Stimulated activated CD4-positive, alpha-beta T cell treated with anti-CD3 and anti-CD28 coated beads, TNF-alpha, amount 100 ng/mL, for 48 hours (primary cell): ENCODE measurements at regions not wholly inside any gene's neighbourhood (a gene's known extent, or its start where the extent isn't known, plus 50 kb on each side); places are given as distances from the start of the nearest gene placed in this dataset.
"Not testable (repeated sequence)": the region's sequence is repeated elsewhere in the genome, so short reads cannot be mapped to it uniquely, and the experiment has no call there.

Experiments
- DNase-seq, 3 donors: peaks; one replicate each; pipeline ENCODE4 v3.0.0-alpha.2; 2020; ENCODE audit warnings: low read depth in 3 of 3

DNA sequence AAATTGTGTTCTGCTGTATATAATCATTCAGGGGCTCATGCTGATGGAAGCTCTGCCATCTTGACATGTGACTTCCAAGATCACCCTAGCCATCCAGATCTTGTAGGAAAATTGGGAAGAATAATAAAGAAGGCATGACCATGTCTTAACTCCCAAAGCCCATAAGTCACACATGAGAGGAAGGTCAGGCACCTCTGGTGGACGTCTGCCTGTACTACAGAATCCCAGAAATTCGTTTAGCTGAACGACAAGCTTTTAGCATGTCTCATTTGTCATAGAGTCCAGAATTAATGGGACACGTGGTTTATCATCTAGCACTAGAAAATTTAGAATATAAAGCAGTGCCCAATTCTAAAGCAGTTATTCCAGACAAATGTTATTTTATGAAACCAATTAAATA, 212.7 kb downstream of the CENPC start:
- no peak for DNase-seq

DNA sequence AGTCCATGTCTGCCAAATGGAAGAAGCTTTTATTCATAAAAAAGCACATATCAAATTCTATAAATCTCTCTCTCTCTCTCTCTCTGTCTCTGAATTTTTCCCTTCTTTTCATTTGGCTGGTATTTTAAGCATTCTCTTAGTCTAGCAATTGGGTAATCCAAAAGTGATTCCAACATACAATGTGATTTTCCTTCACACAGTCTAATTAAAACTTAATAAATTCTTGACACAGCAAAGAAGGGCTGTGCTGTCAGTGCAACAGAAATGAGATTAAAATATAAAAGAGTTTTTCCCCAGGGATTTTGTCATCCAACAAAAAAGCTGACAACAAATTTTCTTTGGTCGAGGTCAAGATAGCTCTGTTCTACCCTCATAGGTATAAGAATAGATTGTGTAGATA, 216.9 kb downstream of the CENPC start:
- DNase-seq = no peak

GRCh38 chr4:67328018-67328278, 217.4 kb downstream of the CENPC start:
- no peak for DNase-seq

DNA sequence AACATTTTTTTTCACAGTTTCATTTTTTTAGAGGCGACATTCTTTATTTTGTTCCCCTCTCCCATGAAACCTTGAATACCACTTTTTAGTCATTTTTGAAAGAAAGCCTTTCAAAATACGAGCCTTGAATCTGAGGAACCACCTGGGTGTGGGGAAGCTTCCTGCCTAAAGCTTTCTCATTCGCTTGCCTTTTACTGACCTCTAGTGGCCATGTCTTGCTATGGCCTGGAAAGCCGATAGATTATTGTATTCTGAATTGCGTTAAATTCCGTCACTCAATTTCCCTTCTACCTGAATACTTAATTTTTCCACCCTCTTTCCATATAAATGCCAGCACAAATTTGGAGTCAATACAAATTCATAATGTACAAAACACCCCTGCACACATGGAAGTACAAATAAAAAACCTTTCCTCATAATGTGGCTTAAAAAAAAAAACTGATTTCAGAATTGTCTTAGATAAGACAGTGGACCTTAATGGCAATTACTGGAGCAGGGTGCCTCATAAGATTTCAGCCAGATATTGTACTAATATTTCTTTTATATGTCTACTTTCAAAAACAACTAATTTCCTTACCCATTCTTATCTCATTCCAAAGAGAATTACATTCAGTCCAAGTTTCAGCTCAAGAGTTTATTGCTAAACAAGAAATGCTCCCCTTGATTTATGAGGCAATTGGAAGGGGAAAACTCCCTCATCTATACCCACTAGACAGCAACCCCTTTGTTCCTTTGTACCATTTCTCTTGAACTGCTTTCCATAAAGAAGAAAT, 217.9 kb downstream of the CENPC start:
- DNase-seq = peak; percentile 7 to 33 (median 16)

- DNase-seq = no peak
Observed at GRCh38 chr4:67325791-67326190, 219.5 kb downstream of the CENPC start.

- DNase-seq = no peak
Observed at GRCh38 chr4:67320645-67321044, 224.7 kb downstream of the CENPC start.

GRCh38 chr4:67319607-67320006, 225.7 kb downstream of the CENPC start:
- DNase-seq = not testable (repeated sequence)

GRCh38 chr4:67300497-67301185, 244.7 kb downstream of the CENPC start:
- DNase-seq = not testable (repeated sequence)

- DNase-seq = no peak
Observed at GRCh38 chr4:67292636-67293035, 252.7 kb downstream of the CENPC start.

- no peak for DNase-seq
Observed at GRCh38 chr4:67292045-67292444, 253.3 kb downstream of the CENPC start.

DNA sequence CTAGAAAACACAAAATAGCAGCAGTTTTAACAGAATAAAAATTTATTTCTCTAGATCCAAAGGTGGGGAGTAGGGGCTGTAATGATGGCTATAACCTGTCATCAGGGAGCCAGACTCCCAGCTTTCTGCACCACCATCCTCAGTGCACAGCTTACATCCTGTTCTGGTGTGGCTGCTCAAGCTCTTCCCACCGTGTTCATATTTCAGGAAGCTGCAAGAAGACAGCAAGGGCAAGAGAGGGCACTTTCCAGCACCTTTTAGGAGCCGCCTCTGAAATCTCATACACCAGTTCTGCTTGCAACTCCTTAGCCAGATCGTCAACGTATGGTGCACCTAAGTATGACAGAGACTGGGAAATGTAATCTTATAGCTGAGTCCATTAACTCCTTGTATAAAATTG, 253.7 kb downstream of the CENPC start:
- DNase-seq = no peak

- peak in 1 of 3 donors; percentile 12 for DNase-seq
Observed at GRCh38 chr4:67288964-67289363, 256.3 kb downstream of the CENPC start.

DNA sequence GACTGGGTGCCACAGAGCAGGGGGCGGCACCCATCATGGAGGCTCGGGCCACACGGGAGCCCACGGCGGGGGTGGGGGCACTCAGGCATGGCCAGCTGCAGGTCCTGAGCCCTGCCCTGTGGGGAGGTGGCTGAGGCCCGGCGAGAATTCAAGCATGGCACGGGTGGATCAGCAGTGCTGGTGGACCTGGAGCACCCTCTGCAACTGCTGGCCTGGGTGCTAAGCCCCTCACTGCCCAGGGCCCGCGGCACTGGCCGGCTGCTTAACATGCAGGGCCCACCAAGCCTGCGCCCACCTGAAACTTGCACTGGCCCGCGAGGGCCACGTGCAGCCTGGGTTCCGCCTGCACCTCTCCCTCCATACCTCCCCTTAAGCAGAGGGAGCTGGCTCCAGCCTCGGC, 258.6 kb downstream of the CENPC start:
- DNase-seq = no peak

- no peak for DNase-seq
Observed at GRCh38 chr4:67282749-67283148, 262.6 kb downstream of the CENPC start.

- DNase-seq = no peak
Observed at GRCh38 chr4:67275179-67275750, 270.0 kb downstream of the CENPC start.

GRCh38 chr4:67274671-67275070, 270.6 kb downstream of the CENPC start:
- DNase-seq = not testable (repeated sequence)

DNA sequence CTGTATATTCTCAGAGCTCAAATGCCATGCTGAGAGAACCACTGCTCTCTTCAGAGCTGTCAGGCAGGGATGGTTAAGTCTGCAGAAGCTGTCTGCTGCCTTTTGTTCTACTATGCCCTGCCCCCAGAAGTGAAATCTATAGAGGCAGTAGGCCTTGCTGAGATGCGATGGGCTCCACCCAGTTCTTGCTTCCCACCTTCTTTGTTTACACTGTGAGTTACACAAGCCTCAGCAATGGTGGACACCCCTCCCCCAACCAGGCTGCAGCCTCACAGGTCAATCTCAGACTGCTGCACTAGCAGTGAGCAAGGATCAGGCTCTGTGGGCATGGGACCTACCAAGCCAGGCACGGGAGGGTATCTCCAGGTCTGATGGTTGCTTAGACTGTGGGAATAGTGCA, 271.6 kb downstream of the CENPC start:
- no peak for DNase-seq

- no peak for DNase-seq
Observed at GRCh38 chr4:67261971-67262370, 283.3 kb downstream of the CENPC start.

- no peak for DNase-seq
Observed at GRCh38 chr4:67256388-67257043, 288.8 kb downstream of the CENPC start.

- no peak for DNase-seq
Observed at GRCh38 chr4:67250131-67250896, 295.0 kb downstream of the CENPC start.

GRCh38 chr4:67236788-67237187, 308.5 kb downstream of the CENPC start:
- no peak for DNase-seq

DNA sequence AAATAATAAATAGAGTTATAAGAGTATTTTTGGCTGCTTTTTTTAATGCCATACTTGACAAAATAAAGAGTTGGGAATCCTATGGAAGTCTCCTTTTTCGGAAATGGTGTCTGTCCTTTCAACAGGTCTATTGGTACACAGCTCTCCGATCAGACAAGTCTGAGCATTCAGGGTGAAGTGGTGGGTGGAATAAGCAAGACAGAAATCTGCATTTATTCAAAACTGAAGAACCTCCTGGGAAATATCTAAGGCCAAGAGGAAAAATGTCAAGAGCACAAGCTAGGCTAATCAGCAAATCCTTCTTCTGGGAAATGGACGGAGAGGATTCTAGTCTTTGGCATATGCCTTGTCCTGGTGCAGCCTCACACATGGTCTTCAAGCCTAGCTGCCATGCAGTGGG, 309.0 kb downstream of the CENPC start:
- no peak for DNase-seq
